Neural cell (in vitro differentiated cells): ENCODE measurements at regions not wholly inside any gene's neighbourhood (a gene's known extent, or its start where the extent isn't known, plus 50 kb on each side); places are given as distances from the start of the nearest gene placed in this dataset.

Source experiments
- H2AFZ ChIP-seq: fragments of 200-600, 300-800 bp; sonication (generic), shearing (Covaris generic); 2 replicates; pipeline ENCODE4 v1.6.0; 2014; ENCODE audit warnings: low read depth, mild to moderate bottlenecking, antibody characterized with exemption, low read length, moderate library complexity
- H3F3A ChIP-seq: fragments of 200-600 bp; shearing (Covaris generic); 2 replicates; pipeline ENCODE4 v1.6.1; 2016; ENCODE audit warnings: mild to moderate bottlenecking, moderate library complexity, mixed read lengths, antibody characterized with exemption, low read length; ENCODE audit not compliant: insufficient read depth, poor library complexity, severe bottlenecking
- H3K27ac ChIP-seq: fragments of 200-600, 300-800 bp; sonication (generic), shearing (Covaris generic); 2 replicates; pipeline ENCODE4 v1.5.1; 2014; ENCODE audit warnings: mild to moderate bottlenecking, low read length, moderate library complexity
- H3K27me3 ChIP-seq: fragments of 300-800, 200-600 bp; sonication (generic), shearing (Covaris generic); 2 replicates; pipeline ENCODE4 v1.6.0; 2014; ENCODE audit warnings: mild to moderate bottlenecking, low read depth, low read length, moderate library complexity; ENCODE audit not compliant: insufficient read depth
- H3K36me3 ChIP-seq: fragments of 300-800, 200-600 bp; sonication (generic), shearing (Covaris generic); 2 replicates; pipeline ENCODE4 v1.5.1; 2014; ENCODE audit warnings: mild to moderate bottlenecking, antibody characterized with exemption, low read length, moderate library complexity; ENCODE audit not compliant: insufficient read depth
- H3K4me2 ChIP-seq: fragments of 300-800, 200-600 bp; sonication (generic), shearing (Covaris generic); 2 replicates; pipeline ENCODE4 v1.6.0; 2014; ENCODE audit warnings: mild to moderate bottlenecking, low read length
- H3K4me3 ChIP-seq: fragments of 300-800, 200-600 bp; sonication (generic), shearing (Covaris generic); 2 replicates; pipeline ENCODE4 v1.5.1; 2014; ENCODE audit warnings: mild to moderate bottlenecking, low read length, moderate library complexity
- H3K79me2 ChIP-seq: fragments of 200-600 bp; shearing (Covaris generic); replicated peaks from 2 replicates; pipeline ENCODE4 v1.6.0; 2014; ENCODE audit warnings: mild to moderate bottlenecking, low read length, moderate library complexity; ENCODE audit not compliant: insufficient read depth
- H3K9ac ChIP-seq: fragments of 300-800, 200-600 bp; sonication (generic), shearing (Covaris generic); 2 replicates; pipeline ENCODE4 v1.6.1; 2016; ENCODE audit warnings: mild to moderate bottlenecking, low read length, mixed read lengths
- H3K9me2 ChIP-seq: fragments of 200-600 bp; shearing (Covaris generic); 2 replicates; pipeline ENCODE4 v1.6.1; 2016; ENCODE audit warnings: mild to moderate bottlenecking, low read length, mixed read lengths; ENCODE audit not compliant: insufficient read depth
- H3K9me3 ChIP-seq: fragments of 200-600, 300-800 bp; sonication (generic), shearing (Covaris generic); 2 replicates; pipeline ENCODE4 v1.6.1; 2016; ENCODE audit warnings: mild to moderate bottlenecking, mixed run types, low read length, moderate library complexity, mixed read lengths
- H4K20me1 ChIP-seq: fragments of 200-600 bp; shearing (Covaris generic); 2 replicates; pipeline ENCODE4 v1.6.1; 2016; ENCODE audit warnings: mild to moderate bottlenecking, mixed run types; ENCODE audit not compliant: insufficient read depth
- CTCF ChIP-seq: fragments of 450-650 bp; IDR thresholded peaks from 2 replicates; pipeline ENCODE4 v1.5.1; 2014; ENCODE audit warnings: antibody characterized with exemption, mild to moderate bottlenecking, moderate library complexity; ENCODE audit not compliant: poor library complexity, severe bottlenecking
- EP300 ChIP-seq: fragments of 450-650 bp; conservative IDR thresholded peaks from 2 replicates; pipeline ENCODE4 v1.6.1; 2014; ENCODE audit warnings: antibody characterized with exemption, mild to moderate bottlenecking, moderate library complexity; ENCODE audit not compliant: poor library complexity, severe bottlenecking
- EZH2 ChIP-seq: fragments of 200-600, 300-800 bp; shearing (Covaris generic), sonication (generic); IDR thresholded peaks from 2 replicates; pipeline ENCODE4 v1.6.1; 2014; ENCODE audit warnings: antibody characterized with exemption, low read length, borderline replicate concordance, mild to moderate bottlenecking; ENCODE audit not compliant: insufficient read depth, poor library complexity, severe bottlenecking
- MXI1 ChIP-seq: fragments of 450-650 bp; conservative IDR thresholded peaks from 2 replicates; pipeline ENCODE4 v1.6.1; 2014; ENCODE audit warnings: antibody characterized with exemption, mild to moderate bottlenecking; ENCODE audit not compliant: poor library complexity, severe bottlenecking
- POLR2AphosphoS5 ChIP-seq: IDR thresholded peaks from 2 replicates; pipeline ENCODE4 v1.6.1; 2012
- RAD21 ChIP-seq: fragments of 450-650 bp; conservative IDR thresholded peaks from 2 replicates; pipeline ENCODE4 v1.6.1; 2014; ENCODE audit warnings: antibody characterized with exemption, mild to moderate bottlenecking, moderate library complexity
- REST ChIP-seq: IDR thresholded peaks from 2 replicates; pipeline ENCODE4 v1.6.1; 2012; ENCODE audit warnings: borderline replicate concordance
- SMC3 ChIP-seq: fragments of 450-650 bp; conservative IDR thresholded peaks from 2 replicates; pipeline ENCODE4 v1.6.1; 2014; ENCODE audit warnings: antibody characterized with exemption, mild to moderate bottlenecking, moderate library complexity; ENCODE audit not compliant: poor library complexity
- TAF1 ChIP-seq: IDR thresholded peaks from 2 replicates; pipeline ENCODE4 v1.6.1; 2012; ENCODE audit warnings: low read depth

- no peak overlapping the region for H3K27ac ChIP-seq
- H3K79me2 ChIP-seq: no peaks in the 10 kb centered on the region
- TF ChIP-seq EZH2 (no peak), POLR2AphosphoS5 (no peak), EP300 (no peak), RAD21 (no peak), TAF1 (no peak), CTCF (no peak), SMC3 (no peak), REST (no peak)
- no peaks in the 10 kb centered on the region for H4K20me1 ChIP-seq
- H3K36me3 ChIP-seq: no peaks in the 10 kb centered on the region
- no peaks in the 10 kb centered on the region for H3K9me2 ChIP-seq
- H3K4me2 ChIP-seq: no peak overlapping the region
- no peak overlapping the region for H2AFZ ChIP-seq
- no peaks in the 10 kb centered on the region for H3K27me3 ChIP-seq
- H3K4me3 ChIP-seq: no peak overlapping the region
- no peak overlapping the region for H3K9ac ChIP-seq
- H3K9me3 ChIP-seq: no peaks in the 10 kb centered on the region
- H3F3A ChIP-seq: no peaks in the 10 kb centered on the region
Observed at GRCh38 chr10:57743711-57744110, 524.0 kb downstream of the IPMK start.

GRCh38 chr10:57741751-57742150 is 525.9 kb downstream of the IPMK start:
- Histone ChIP-seq H3K4me2 (no peak overlapping the region), H3K79me2 (no peaks in the 10 kb centered on the region), H3K9me3 (no peaks in the 10 kb centered on the region), H3F3A (no peaks in the 10 kb centered on the region), H2AFZ (no peak overlapping the region), H3K9me2 (no peaks in the 10 kb centered on the region), H3K27ac (no peak overlapping the region), H3K27me3 (no peaks in the 10 kb centered on the region), H3K4me3 (no peak overlapping the region), H3K9ac (no peak overlapping the region), H4K20me1 (no peaks in the 10 kb centered on the region), H3K36me3 (no peaks in the 10 kb centered on the region)
- no peak for TF ChIP-seq EP300
- no peak for TF ChIP-seq MXI1
- TF ChIP-seq POLR2AphosphoS5: no peak
- no peak for TF ChIP-seq SMC3
- no peak for TF ChIP-seq EZH2
- no peak for TF ChIP-seq REST
- TF ChIP-seq RAD21: no peak
- no peak for TF ChIP-seq CTCF
- no peak for TF ChIP-seq TAF1
